ENCODE measurements at regions not wholly inside any gene's neighbourhood (a gene's known extent, or its start where the extent isn't known, plus 50 kb on each side); places are given as distances from the start of the nearest gene placed in this dataset.

DNA sequence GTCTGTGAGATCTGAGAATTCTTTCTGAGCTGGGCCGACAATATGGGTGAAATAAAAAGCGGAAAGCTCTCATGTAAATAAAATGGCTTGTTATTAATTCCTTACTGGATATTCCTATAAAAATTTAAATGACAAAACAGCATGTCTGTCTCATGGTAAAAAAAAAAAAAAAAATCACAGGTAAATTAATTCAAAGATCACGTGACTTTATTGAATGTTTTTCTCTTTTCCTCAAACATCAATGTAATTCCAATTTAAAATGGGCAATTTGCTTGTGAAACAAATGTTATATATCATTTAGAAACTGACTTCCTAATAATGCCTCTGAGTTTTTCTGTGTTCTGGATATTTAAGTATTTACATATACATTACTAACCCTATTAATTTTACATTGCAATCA, 280.3 kb downstream of the NR2F2 start:
- no peak for DNase-seq (ENCODE audit: low spot score)
- Histone ChIP-seq H3K36me3 (no peaks in the 10 kb centered on the region), H3K27me3 (no peaks in the 10 kb centered on the region), H3K27ac (no peak overlapping the region), H3K9me3 (peaks cover 0 to 15% of the 10 kb centered on the region in 2 donors), H3K4me1 (no peaks in the 10 kb centered on the region), H3K4me3 (no peak overlapping the region)
- no peak for TF ChIP-seq CTCF (IDR thresholded peaks at IDR 0.05)

DNA sequence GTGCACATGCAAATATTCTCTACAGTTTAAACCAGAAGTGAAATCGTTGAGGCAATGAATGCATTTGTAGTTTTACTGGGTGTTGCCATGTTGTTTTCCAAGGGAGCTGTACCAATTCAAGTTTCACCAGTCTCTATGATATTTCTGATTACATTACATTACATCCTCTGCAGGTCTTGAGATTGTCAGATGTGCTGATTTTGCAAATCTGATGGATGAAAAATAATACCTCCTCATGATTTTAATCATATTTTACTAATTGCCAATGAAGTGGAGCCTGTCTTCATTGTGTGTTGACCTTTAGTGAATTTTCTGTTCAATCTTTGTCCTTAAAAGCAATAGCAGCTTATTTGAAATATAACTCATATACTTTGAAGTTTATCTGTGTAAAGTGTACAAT, 282.4 kb downstream of the NR2F2 start:
- H3K36me3 ChIP-seq: no peaks in the 10 kb centered on the region
- peaks cover 0 to 15% of the 10 kb centered on the region in 2 donors for H3K9me3 ChIP-seq
- TF ChIP-seq CTCF (IDR thresholded peaks at IDR 0.05): no peak
- no peaks in the 10 kb centered on the region for H3K4me1 ChIP-seq
- DNase-seq (ENCODE audit: low spot score): no peak
- no peak overlapping the region for H3K4me3 ChIP-seq
- no peak overlapping the region for H3K27ac ChIP-seq
- no peaks in the 10 kb centered on the region for H3K27me3 ChIP-seq

GRCh38 chr15:96619174-96619573, 288.7 kb downstream of the NR2F2 start:
- Histone ChIP-seq H3K4me3 (no peak overlapping the region), H3K27ac (no peak overlapping the region), H3K9me3 (peaks cover 0 to 6% of the 10 kb centered on the region in 2 donors), H3K4me1 (no peaks in the 10 kb centered on the region), H3K36me3 (no peaks in the 10 kb centered on the region), H3K27me3 (no peaks in the 10 kb centered on the region)
- no peak for DNase-seq (ENCODE audit: low spot score)
- no peak for TF ChIP-seq CTCF (IDR thresholded peaks at IDR 0.05)

GRCh38 chr15:96622714-96623113, 292.2 kb downstream of the NR2F2 start:
- DNase-seq (ENCODE audit: low spot score): no peak
- Histone ChIP-seq H3K9me3 (no peaks in the 10 kb centered on the region), H3K4me1 (peaks cover 0 to 10% of the 10 kb centered on the region in 2 donors), H3K27me3 (no peaks in the 10 kb centered on the region), H3K27ac (no peak overlapping the region), H3K4me3 (no peak overlapping the region), H3K36me3 (no peaks in the 10 kb centered on the region)
- no peak for TF ChIP-seq CTCF (IDR thresholded peaks at IDR 0.05)

GRCh38 chr15:96625256-96625655, 294.8 kb downstream of the NR2F2 start:
- Histone ChIP-seq H3K4me3 (no peak overlapping the region), H3K9me3 (no peaks in the 10 kb centered on the region), H3K27ac (no peak overlapping the region), H3K4me1 (peaks cover 0 to 22% of the 10 kb centered on the region in 2 donors), H3K36me3 (no peaks in the 10 kb centered on the region), H3K27me3 (no peaks in the 10 kb centered on the region)
- DNase-seq (ENCODE audit: low spot score): no peak
- TF ChIP-seq CTCF (IDR thresholded peaks at IDR 0.05): no peak

GRCh38 chr15:96627031-96627568, 296.6 kb downstream of the NR2F2 start:
- no peak overlapping the region for H3K27ac ChIP-seq
- no peak for DNase-seq (ENCODE audit: low spot score)

More at GRCh38 chr15:96627031-96627568, 296.6 kb downstream of the NR2F2 start:
- Histone ChIP-seq H3K4me1 (peaks cover 0 to 22% of the 10 kb centered on the region in 2 donors), H3K9me3 (no peaks in the 10 kb centered on the region), H3K27me3 (no peaks in the 10 kb centered on the region), H3K4me3 (peak overlapping the region in 1 of 2 donors; percentile 7), H3K36me3 (no peaks in the 10 kb centered on the region)
- no peak for TF ChIP-seq CTCF (IDR thresholded peaks at IDR 0.05)
